ENCODE measurements at regions not wholly inside any gene's neighbourhood (a gene's known extent, or its start where the extent isn't known, plus 50 kb on each side); places are given as distances from the start of the nearest gene placed in this dataset.

DNA sequence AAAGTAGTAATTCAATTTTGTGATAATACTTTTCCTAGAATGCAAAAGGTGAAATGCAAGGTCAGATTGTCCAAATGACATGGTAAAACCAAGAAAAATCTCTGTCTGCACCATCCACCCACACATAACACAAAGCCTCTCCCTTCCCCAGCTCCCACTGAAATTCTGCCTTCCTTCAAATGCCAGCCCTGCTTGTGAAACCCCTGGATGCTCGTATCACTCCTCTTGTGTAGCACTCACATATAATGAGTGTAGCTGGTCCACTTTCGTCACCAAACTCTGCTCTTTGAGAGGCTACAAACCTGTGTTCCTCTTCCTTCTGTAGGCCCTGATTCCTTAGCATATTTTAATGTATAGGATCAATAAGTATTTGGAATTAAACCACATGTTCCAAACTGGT, 123.6 kb upstream of the BEND6 start:
- Histone ChIP-seq H4K20me1 (ENCODE audit: control insufficient read depth, insufficient read depth, insufficient read length) (no peaks in the 10 kb centered on the region), H4K5ac (ENCODE audit: insufficient read length, low read depth, low read length) (no peak overlapping the region), H3K23me2 (ENCODE audit: insufficient read length, low read depth, low read length, poor library complexity, severe bottlenecking) (no peaks in the 10 kb centered on the region), H3K18ac (ENCODE audit: insufficient read length, low read depth, low read length) (no peak overlapping the region), H3K9me3 (ENCODE audit: control insufficient read depth, low read depth, low read length) (no peaks in the 10 kb centered on the region), H3K79me2 (ENCODE audit: insufficient read depth, low read length) (peaks cover 22% of the 10 kb centered on the region; the same call in 1 of the 2 replicates), H2BK120ac (ENCODE audit: low read depth, low read length, poor library complexity, severe bottlenecking) (no peak overlapping the region), H2BK15ac (ENCODE audit: low read depth, low read length) (no peak overlapping the region), H3T11ph (ENCODE audit: low read length) (no peak overlapping the region), H4K8ac (replicated peaks; ENCODE audit: insufficient read length, low read depth, low read length) (no peak overlapping the region), H3K79me1 (ENCODE audit: insufficient read depth, low read depth, low read length, poor library complexity, severe bottlenecking) (peaks cover 8% of the 10 kb centered on the region), H2AK5ac (ENCODE audit: insufficient read length, low read length) (no peak overlapping the region), H4K91ac (ENCODE audit: insufficient read length, low read depth, low read length) (no peak overlapping the region), H3K4me1 (ENCODE audit: insufficient read depth, low read length) (peaks cover 3% of the 10 kb centered on the region; the same call in 1 of the 2 replicates), H2BK20ac (ENCODE audit: low read depth, low read length, poor library complexity, severe bottlenecking) (no peak overlapping the region), H2AFZ (ENCODE audit: low read length) (no peak overlapping the region), H3K4me2 (ENCODE audit: insufficient read depth, insufficient read length, low read length) (no peak overlapping the region), H3K56ac (ENCODE audit: insufficient read length, low read depth, low read length) (no peak overlapping the region), H2BK12ac (ENCODE audit: insufficient read length, low read depth, low read length) (no peak overlapping the region), H3K14ac (ENCODE audit: insufficient read depth, low read length) (no peak overlapping the region), H3K23ac (ENCODE audit: insufficient read length, low read depth, low read length) (no peak overlapping the region), H3K9ac (ENCODE audit: extremely low read depth, insufficient read length, low read length) (no peak overlapping the region), H2BK5ac (ENCODE audit: insufficient read length, low read length) (no peak overlapping the region), H3K27ac (ENCODE audit: insufficient read length, low read depth, low read length) (no peak overlapping the region), H3K4ac (ENCODE audit: low read depth, low read length) (no peak overlapping the region), H3K27me3 (ENCODE audit: insufficient read depth, low read length) (no peaks in the 10 kb centered on the region)
- peaks cover 6 to 13% (median 8%) of the 10 kb centered on the region in 3 experiments; a peak in 6 of 7 replicates for H3K36me3 Mint-ChIP-seq (ENCODE audit: insufficient read depth in 1 of 3, low read depth in 3 of 3)
- H3K27me3 Mint-ChIP-seq (ENCODE audit: low read depth), result no peaks in the 10 kb centered on the region
- WGBS (ENCODE audit: extremely low coverage, insufficient read length, low lambda C conversion rate), result no CpG with 5 or more reads among the region's 2 CpGs
- DNase-seq, result no peak
- TF ChIP-seq, protein P1, sequence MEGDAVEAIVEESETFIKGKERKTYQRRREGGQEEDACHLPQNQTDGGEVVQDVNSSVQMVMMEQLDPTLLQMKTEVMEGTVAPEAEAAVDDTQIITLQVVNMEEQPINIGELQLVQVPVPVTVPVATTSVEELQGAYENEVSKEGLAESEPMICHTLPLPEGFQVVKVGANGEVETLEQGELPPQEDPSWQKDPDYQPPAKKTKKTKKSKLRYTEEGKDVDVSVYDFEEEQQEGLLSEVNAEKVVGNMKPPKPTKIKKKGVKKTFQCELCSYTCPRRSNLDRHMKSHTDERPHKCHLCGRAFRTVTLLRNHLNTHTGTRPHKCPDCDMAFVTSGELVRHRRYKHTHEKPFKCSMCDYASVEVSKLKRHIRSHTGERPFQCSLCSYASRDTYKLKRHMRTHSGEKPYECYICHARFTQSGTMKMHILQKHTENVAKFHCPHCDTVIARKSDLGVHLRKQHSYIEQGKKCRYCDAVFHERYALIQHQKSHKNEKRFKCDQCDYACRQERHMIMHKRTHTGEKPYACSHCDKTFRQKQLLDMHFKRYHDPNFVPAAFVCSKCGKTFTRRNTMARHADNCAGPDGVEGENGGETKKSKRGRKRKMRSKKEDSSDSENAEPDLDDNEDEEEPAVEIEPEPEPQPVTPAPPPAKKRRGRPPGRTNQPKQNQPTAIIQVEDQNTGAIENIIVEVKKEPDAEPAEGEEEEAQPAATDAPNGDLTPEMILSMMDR (conservative IDR thresholded peaks at IDR 0.05), result no peak
- H3K4me3 Mint-ChIP-seq, result no peak overlapping the region
- peaks cover 35 to 36% of the 10 kb centered on the region in 2 experiments for H3K4me1 Mint-ChIP-seq
- H3K9me3 Mint-ChIP-seq, result peaks cover 0 to 5% of the 10 kb centered on the region in 2 experiments; a peak in 3 of 5 replicates
- peak overlapping the region; percentile 8 to 29 (median 19); a peak in 3 of 7 replicates for H3K27ac Mint-ChIP-seq
